Sigmoid colon (tissue), 4 donors: ENCODE measurements at regions not wholly inside any gene's neighbourhood (a gene's known extent, or its start where the extent isn't known, plus 50 kb on each side); places are given as distances from the start of the nearest gene placed in this dataset.

ENCODE experiments used
- CTCF ChIP-seq, 4 experiments: fragments of 450-650 bp in 3 of 4; fragments of 200-600 bp in 1 of 4; IDR thresholded peaks; one replicate each; pipeline ENCODE4 v1.5.1; 2016 to 2019; ENCODE audit warnings: antibody characterized with exemption in 4 of 4, mild to moderate bottlenecking in 3 of 4, moderate library complexity in 2 of 4
- EP300 ChIP-seq, 4 donors: sonication (generic); formaldehyde crosslinking; IDR thresholded peaks; one replicate each; pipeline ENCODE4 v1.6.1; 2017; ENCODE audit warnings: antibody characterized with exemption in 4 of 4
- POLR2AphosphoS5 ChIP-seq, 4 donors: sonication (generic); formaldehyde crosslinking; IDR thresholded peaks; one replicate each; pipeline ENCODE4 v1.6.1; 2017; ENCODE audit warnings: antibody characterized with exemption in 4 of 4

DNA sequence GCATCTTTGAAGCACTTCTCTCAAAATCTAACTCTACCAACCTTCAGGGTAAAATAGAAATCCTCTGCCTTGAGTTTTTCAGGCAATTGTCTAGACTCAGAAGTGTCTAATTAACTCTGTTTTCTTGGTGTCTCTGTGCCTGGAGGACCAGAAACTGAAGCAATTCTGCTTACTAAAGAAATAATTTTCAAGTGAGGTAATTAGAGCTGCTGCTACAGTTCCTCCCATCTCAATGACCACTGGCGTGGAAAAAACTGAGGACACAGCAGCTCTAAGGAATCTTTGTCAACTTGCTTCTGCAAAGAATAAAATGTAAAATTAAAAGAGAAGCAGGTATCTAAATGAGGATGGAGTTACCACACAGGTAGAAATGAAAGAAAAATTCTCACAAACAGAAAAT, 785.0 kb downstream of the PRELID2 start:
- TF ChIP-seq POLR2AphosphoS5 (IDR thresholded peaks at IDR 0.05): no peak
- TF ChIP-seq EP300 (IDR thresholded peaks at IDR 0.05): no peak
- TF ChIP-seq CTCF (IDR thresholded peaks at IDR 0.05): no peak
